GM23338 (cell line): ENCODE measurements at regions not wholly inside any gene's neighbourhood (a gene's known extent, or its start where the extent isn't known, plus 50 kb on each side); places are given as distances from the start of the nearest gene placed in this dataset.

Source experiments
- ATAC-seq: fragments of 200-7000 bp; cut with Tn5 transposase; 3 replicates; pipeline ENCODE4 v1.9.1; 2020
- DNase-seq: peaks from one replicate; pipeline ENCODE4 v3.0.0-alpha.2; 2015; ENCODE audit warnings: low spot score
- H2AFZ ChIP-seq: fragments of 200-600 bp; sonication (generic); 2 replicates; pipeline ENCODE4 v1.8.0; 2016; ENCODE audit warnings: antibody characterized with exemption, mild to moderate bottlenecking, moderate library complexity
- H3F3A ChIP-seq: fragments of 200-600 bp; sonication (generic); replicated peaks from 2 replicates; pipeline ENCODE4 v1.8.0; 2017; ENCODE audit warnings: antibody characterized with exemption, mixed run types, low read depth
- H3K27ac ChIP-seq: fragments of 200-600 bp; sonication (generic); 2 replicates; pipeline ENCODE4 v1.6.1; 2016; ENCODE audit warnings: low read depth
- H3K27me3 ChIP-seq: fragments of 200-600 bp; sonication (generic); 2 replicates; pipeline ENCODE4 v1.8.0; 2016; ENCODE audit warnings: mild to moderate bottlenecking, mixed run types, moderate library complexity; ENCODE audit not compliant: insufficient read depth
- H3K36me3 ChIP-seq: fragments of 200-600 bp; sonication (generic); 2 replicates; pipeline ENCODE4 v1.8.0; 2016; ENCODE audit warnings: mild to moderate bottlenecking; ENCODE audit not compliant: insufficient read depth
- H3K4me1 ChIP-seq: fragments of 200-600 bp; sonication (generic); 2 replicates; pipeline ENCODE4 v1.8.0; 2016; ENCODE audit warnings: mild to moderate bottlenecking, moderate library complexity; ENCODE audit not compliant: insufficient read depth
- H3K4me2 ChIP-seq: fragments of 200-600 bp; sonication (generic); 2 replicates; pipeline ENCODE4 v1.7.1; 2017; ENCODE audit warnings: mixed run types
- H3K4me3 ChIP-seq: fragments of 200-600 bp; sonication (generic); 2 replicates; pipeline ENCODE4 v1.6.1; 2016; ENCODE audit warnings: mixed run types
- H3K79me2 ChIP-seq: fragments of 200-600 bp; sonication (generic); replicated peaks from 2 replicates; pipeline ENCODE4 v1.8.0; 2017; ENCODE audit warnings: mild to moderate bottlenecking; ENCODE audit not compliant: insufficient read depth
- H3K9me2 ChIP-seq: fragments of 200-600 bp; sonication (generic); 2 replicates; pipeline ENCODE4 v1.8.0; 2017; ENCODE audit not compliant: insufficient read depth
- H4K20me1 ChIP-seq: fragments of 200-600 bp; sonication (generic); replicated peaks from 2 replicates; pipeline ENCODE4 v1.8.0; 2017; ENCODE audit warnings: mild to moderate bottlenecking; ENCODE audit not compliant: insufficient read depth
- H3K27ac Mint-ChIP-seq: 2 replicates; pipeline ENCODE4 v1.8.0; 2020; ENCODE audit warnings: inconsistent platforms, mild to moderate bottlenecking, moderate library complexity, mixed read lengths
- H3K27me3 Mint-ChIP-seq: 3 replicates; pipeline ENCODE4 v1.8.0; 2022; ENCODE audit warnings: low read depth, mild to moderate bottlenecking, moderate library complexity, mixed read lengths, inconsistent platforms; ENCODE audit not compliant: insufficient read depth, poor library complexity
- H3K36me3 Mint-ChIP-seq: 3 replicates; pipeline ENCODE4 v1.8.0; 2021; ENCODE audit warnings: low read depth, mild to moderate bottlenecking, inconsistent platforms, moderate library complexity, mixed read lengths
- H3K4me1 Mint-ChIP-seq: 3 replicates; pipeline ENCODE4 v1.8.0; 2020; ENCODE audit warnings: mild to moderate bottlenecking, inconsistent platforms, mixed read lengths
- H3K4me3 Mint-ChIP-seq: 3 replicates; pipeline ENCODE4 v1.8.0; 2021; ENCODE audit warnings: moderate library complexity, mild to moderate bottlenecking, inconsistent platforms, mixed read lengths
- H3K9me3 Mint-ChIP-seq: 3 replicates; pipeline ENCODE4 v1.8.0; 2020; ENCODE audit warnings: moderate library complexity, mild to moderate bottlenecking, inconsistent platforms, mixed read lengths
- CREB1 ChIP-seq: fragments of 250-450 bp; sonication (Bioruptor Pico); IDR thresholded peaks from 2 replicates; pipeline ENCODE4 v1.5.0; 2020; ENCODE audit warnings: low read depth, mild to moderate bottlenecking, moderate library complexity
- EZH2 ChIP-seq: fragments of 200-600 bp; sonication (generic); IDR thresholded peaks from one replicate; pipeline ENCODE4 v1.8.0; 2017; ENCODE audit warnings: antibody characterized with exemption, mild to moderate bottlenecking, low read depth; ENCODE audit not compliant: unreplicated experiment
- EZH2phosphoT487 ChIP-seq: fragments of 200-600 bp; sonication (generic); IDR thresholded peaks from one replicate; pipeline ENCODE4 v1.8.1; 2018; ENCODE audit warnings: antibody characterized with exemption; ENCODE audit not compliant: unreplicated experiment
- JUNB ChIP-seq: IDR thresholded peaks from one replicate; pipeline ENCODE4 v1.6.1; 2016; ENCODE audit warnings: antibody characterized with exemption; ENCODE audit not compliant: unreplicated experiment
- NANOG ChIP-seq: IDR thresholded peaks from 2 replicates; pipeline ENCODE4 v1.6.1; 2016; ENCODE audit warnings: antibody characterized with exemption, borderline replicate concordance
- POLR2AphosphoS5 ChIP-seq: IDR thresholded peaks from 2 replicates; pipeline ENCODE4 v1.6.1; 2016; ENCODE audit warnings: antibody characterized with exemption, low read depth
- STAT1 ChIP-seq: IDR thresholded peaks from one replicate; pipeline ENCODE4 v1.6.1; 2016; ENCODE audit warnings: antibody characterized with exemption; ENCODE audit not compliant: unreplicated experiment
- ZNF114 ChIP-seq: fragments of 250-450 bp; sonication (Bioruptor Pico); IDR thresholded peaks from 2 replicates; pipeline ENCODE4 v1.5.0; 2020; ENCODE audit warnings: mild to moderate bottlenecking, moderate library complexity
- ZNF331 ChIP-seq: fragments of 250-450 bp; sonication (Bioruptor Pico); IDR thresholded peaks from 2 replicates; pipeline ENCODE4 v1.5.0; 2020; ENCODE audit warnings: low read depth, mild to moderate bottlenecking, moderate library complexity
- ZNF462 ChIP-seq: fragments of 250-450 bp; sonication (Bioruptor Pico); IDR thresholded peaks from 2 replicates; pipeline ENCODE4 v1.5.0; 2020; ENCODE audit warnings: mild to moderate bottlenecking, moderate library complexity
- TF ChIP-seq, protein P1 (sequence below): IDR thresholded peaks from one replicate; pipeline ENCODE4 v1.6.1; 2018; ENCODE audit warnings: antibody characterized with exemption; ENCODE audit not compliant: unreplicated experiment
- TF ChIP-seq, protein P2 (sequence below), 2 experiments: fragments of 200-600 bp in 1 of 2; sonication (generic) in 1 of 2; conservative IDR thresholded peaks; 2 replicates each; pipeline versions ENCODE4 v1.5.1 to v1.6.1; 2016 to 2017; ENCODE audit warnings: antibody characterized with exemption in 2 of 2, low read depth in 2 of 2, mild to moderate bottlenecking in 2 of 2, moderate library complexity in 1 of 2
- TF ChIP-seq, protein P3 (sequence below): IDR thresholded peaks from 2 replicates; pipeline ENCODE4 v1.6.1; 2016; ENCODE audit warnings: antibody characterized with exemption

DNA sequence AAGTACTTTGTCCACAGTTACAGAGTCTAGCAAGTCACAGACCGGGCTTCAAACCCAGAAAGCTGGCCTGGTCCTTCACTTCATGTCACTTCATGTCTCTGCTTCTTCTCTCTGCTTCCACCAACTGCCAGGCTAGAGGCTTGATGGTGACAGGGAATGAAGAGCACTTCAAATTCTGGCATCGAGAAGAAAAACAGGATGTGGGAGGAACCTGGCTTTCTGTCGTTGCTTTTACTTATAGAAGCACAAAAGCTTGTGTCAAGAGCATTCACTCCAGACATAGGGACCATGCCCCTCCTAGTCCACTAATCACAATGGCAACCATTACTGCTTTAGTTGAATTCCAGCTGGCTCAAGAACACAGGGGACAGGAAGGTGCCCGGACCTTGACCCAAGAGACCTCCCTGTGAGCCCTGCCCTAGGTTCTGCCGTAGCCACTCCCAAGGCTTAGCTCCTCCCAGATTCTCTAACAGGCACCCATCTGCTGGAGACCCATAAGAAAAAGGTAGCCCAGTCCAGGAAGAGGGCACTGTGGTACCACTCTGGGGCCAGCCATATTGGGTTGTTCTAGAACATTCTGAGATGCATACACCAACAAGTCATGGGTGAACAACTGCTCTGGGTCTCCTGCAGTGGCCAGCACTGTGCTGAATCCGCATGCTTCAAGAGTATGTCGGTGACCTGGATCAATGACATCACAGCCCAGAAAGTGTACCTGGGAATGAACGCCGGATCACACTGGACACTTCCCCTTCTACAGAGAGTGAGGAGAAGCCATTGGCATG lies 181.8 kb downstream of the C16orf95 start:
- H3K9me3 Mint-ChIP-seq = peaks cover 7% of the 10 kb centered on the region
- no peaks in the 10 kb centered on the region for H3F3A ChIP-seq
- ATAC-seq (no peak), DNase-seq (no peak)
- no peak overlapping the region for H3K4me3 ChIP-seq
- no peak overlapping the region for H3K4me2 ChIP-seq
- H3K4me3 Mint-ChIP-seq = no peak overlapping the region
- no peaks in the 10 kb centered on the region for H3K4me1 Mint-ChIP-seq
- no peak for TF ChIP-seq JUNB
- TF ChIP-seq, protein P1, sequence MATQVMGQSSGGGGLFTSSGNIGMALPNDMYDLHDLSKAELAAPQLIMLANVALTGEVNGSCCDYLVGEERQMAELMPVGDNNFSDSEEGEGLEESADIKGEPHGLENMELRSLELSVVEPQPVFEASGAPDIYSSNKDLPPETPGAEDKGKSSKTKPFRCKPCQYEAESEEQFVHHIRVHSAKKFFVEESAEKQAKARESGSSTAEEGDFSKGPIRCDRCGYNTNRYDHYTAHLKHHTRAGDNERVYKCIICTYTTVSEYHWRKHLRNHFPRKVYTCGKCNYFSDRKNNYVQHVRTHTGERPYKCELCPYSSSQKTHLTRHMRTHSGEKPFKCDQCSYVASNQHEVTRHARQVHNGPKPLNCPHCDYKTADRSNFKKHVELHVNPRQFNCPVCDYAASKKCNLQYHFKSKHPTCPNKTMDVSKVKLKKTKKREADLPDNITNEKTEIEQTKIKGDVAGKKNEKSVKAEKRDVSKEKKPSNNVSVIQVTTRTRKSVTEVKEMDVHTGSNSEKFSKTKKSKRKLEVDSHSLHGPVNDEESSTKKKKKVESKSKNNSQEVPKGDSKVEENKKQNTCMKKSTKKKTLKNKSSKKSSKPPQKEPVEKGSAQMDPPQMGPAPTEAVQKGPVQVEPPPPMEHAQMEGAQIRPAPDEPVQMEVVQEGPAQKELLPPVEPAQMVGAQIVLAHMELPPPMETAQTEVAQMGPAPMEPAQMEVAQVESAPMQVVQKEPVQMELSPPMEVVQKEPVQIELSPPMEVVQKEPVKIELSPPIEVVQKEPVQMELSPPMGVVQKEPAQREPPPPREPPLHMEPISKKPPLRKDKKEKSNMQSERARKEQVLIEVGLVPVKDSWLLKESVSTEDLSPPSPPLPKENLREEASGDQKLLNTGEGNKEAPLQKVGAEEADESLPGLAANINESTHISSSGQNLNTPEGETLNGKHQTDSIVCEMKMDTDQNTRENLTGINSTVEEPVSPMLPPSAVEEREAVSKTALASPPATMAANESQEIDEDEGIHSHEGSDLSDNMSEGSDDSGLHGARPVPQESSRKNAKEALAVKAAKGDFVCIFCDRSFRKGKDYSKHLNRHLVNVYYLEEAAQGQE = no peak
- no peak for TF ChIP-seq EZH2
- no peak for TF ChIP-seq ZNF331 (CRISPR knock-in tag)
- TF ChIP-seq, protein P2, sequence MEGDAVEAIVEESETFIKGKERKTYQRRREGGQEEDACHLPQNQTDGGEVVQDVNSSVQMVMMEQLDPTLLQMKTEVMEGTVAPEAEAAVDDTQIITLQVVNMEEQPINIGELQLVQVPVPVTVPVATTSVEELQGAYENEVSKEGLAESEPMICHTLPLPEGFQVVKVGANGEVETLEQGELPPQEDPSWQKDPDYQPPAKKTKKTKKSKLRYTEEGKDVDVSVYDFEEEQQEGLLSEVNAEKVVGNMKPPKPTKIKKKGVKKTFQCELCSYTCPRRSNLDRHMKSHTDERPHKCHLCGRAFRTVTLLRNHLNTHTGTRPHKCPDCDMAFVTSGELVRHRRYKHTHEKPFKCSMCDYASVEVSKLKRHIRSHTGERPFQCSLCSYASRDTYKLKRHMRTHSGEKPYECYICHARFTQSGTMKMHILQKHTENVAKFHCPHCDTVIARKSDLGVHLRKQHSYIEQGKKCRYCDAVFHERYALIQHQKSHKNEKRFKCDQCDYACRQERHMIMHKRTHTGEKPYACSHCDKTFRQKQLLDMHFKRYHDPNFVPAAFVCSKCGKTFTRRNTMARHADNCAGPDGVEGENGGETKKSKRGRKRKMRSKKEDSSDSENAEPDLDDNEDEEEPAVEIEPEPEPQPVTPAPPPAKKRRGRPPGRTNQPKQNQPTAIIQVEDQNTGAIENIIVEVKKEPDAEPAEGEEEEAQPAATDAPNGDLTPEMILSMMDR (conservative IDR thresholded peaks at IDR 0.05; ENCODE audit: low read depth in 2 of 2) = no peak
- no peak for TF ChIP-seq STAT1
- no peak for TF ChIP-seq CREB1 (CRISPR knock-in tag)
- TF ChIP-seq, protein P3, sequence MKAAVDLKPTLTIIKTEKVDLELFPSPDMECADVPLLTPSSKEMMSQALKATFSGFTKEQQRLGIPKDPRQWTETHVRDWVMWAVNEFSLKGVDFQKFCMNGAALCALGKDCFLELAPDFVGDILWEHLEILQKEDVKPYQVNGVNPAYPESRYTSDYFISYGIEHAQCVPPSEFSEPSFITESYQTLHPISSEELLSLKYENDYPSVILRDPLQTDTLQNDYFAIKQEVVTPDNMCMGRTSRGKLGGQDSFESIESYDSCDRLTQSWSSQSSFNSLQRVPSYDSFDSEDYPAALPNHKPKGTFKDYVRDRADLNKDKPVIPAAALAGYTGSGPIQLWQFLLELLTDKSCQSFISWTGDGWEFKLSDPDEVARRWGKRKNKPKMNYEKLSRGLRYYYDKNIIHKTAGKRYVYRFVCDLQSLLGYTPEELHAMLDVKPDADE = no peak
- no peak for TF ChIP-seq ZNF114 (CRISPR knock-in tag)
- no peak for TF ChIP-seq ZNF462
- TF ChIP-seq NANOG = no peak
- no peak for TF ChIP-seq EZH2phosphoT487
- no peak for TF ChIP-seq POLR2AphosphoS5
- H3K4me1 ChIP-seq = no peaks in the 10 kb centered on the region
- H3K27ac ChIP-seq = no peak overlapping the region
- no peaks in the 10 kb centered on the region for H3K27me3 ChIP-seq
- H3K27ac Mint-ChIP-seq = no peak overlapping the region
- no peaks in the 10 kb centered on the region for H3K36me3 ChIP-seq
- no peaks in the 10 kb centered on the region for H4K20me1 ChIP-seq
- no peaks in the 10 kb centered on the region for H3K9me2 ChIP-seq
- no peaks in the 10 kb centered on the region for H3K79me2 ChIP-seq
- H3K36me3 Mint-ChIP-seq = peaks cover 10% of the 10 kb centered on the region; the same call in 1 of the 3 replicates
- peaks cover 15% of the 10 kb centered on the region for H3K27me3 Mint-ChIP-seq
- no peak overlapping the region for H2AFZ ChIP-seq
